ENCODE measurements at regions not wholly inside any gene's neighbourhood (a gene's known extent, or its start where the extent isn't known, plus 50 kb on each side); places are given as distances from the start of the nearest gene placed in this dataset.

- Histone ChIP-seq H3K27me3 (peaks cover 0 to 10% (median 0%) of the 10 kb centered on the region in 4 donors), H3K9me3 (no peaks in the 10 kb centered on the region), H3K4me1 (no peaks in the 10 kb centered on the region), H3K4me3 (no peak overlapping the region), H3K27ac (no peak overlapping the region), H3K36me3 (no peaks in the 10 kb centered on the region)
- no peak for DNase-seq
- 33 to 60% methylated on average over 2 of the region's 2 CpGs for WGBS, 2 donors
- intact Hi-C loops (cut with DNase I) = no loop called here
- no peak for TF ChIP-seq POLR2A (IDR thresholded peaks at IDR 0.05)
- no peak for TF ChIP-seq CTCF (IDR thresholded peaks at IDR 0.05)
Measured at GRCh38 chr11:116172851-116173250, 599.9 kb downstream of the BUD13 start.

DNA sequence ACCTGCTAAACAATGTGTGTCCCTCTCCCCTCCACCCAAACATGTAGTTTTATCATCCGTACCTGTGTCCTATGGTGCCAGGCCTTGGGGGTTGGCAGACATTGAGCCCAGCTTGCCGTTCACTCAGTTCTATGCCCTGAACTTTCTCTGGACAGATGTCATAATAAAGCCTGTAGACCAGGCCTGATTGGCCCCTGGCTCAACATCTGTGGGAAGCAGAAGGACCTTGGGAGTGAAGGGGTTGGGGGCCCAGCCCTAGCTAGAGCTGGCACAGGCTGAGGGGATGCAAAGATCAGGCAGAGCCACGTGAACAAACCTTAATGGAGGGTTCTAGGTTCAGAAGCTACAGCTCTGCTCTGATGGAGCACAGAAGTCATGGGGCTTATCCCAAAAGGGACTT lies 600.6 kb downstream of the BUD13 start:
- H3K4me1 ChIP-seq = no peaks in the 10 kb centered on the region
- WGBS, 2 donors = 80 to 85% methylated on average over 1 to 2 of the region's 3 CpGs
- peaks cover 0 to 10% (median 0%) of the 10 kb centered on the region in 4 donors for H3K27me3 ChIP-seq
- intact Hi-C loops (cut with DNase I) = no loop called here
- no peak overlapping the region for H3K4me3 ChIP-seq
- no peak overlapping the region for H3K27ac ChIP-seq
- DNase-seq = no peak
- H3K36me3 ChIP-seq = no peaks in the 10 kb centered on the region
- H3K9me3 ChIP-seq = no peaks in the 10 kb centered on the region
- TF ChIP-seq CTCF (IDR thresholded peaks at IDR 0.05) = no peak
- no peak for TF ChIP-seq POLR2A (IDR thresholded peaks at IDR 0.05)

- no peaks in the 10 kb centered on the region for H3K36me3 ChIP-seq
- no peaks in the 10 kb centered on the region for H3K4me1 ChIP-seq
- intact Hi-C loops (cut with DNase I) = no loop called here
- peaks cover 0 to 10% (median 0%) of the 10 kb centered on the region in 4 donors for H3K27me3 ChIP-seq
- H3K9me3 ChIP-seq = no peaks in the 10 kb centered on the region
- no peak overlapping the region for H3K27ac ChIP-seq
- no peak for TF ChIP-seq POLR2A (IDR thresholded peaks at IDR 0.05)
- no peak for TF ChIP-seq CTCF (IDR thresholded peaks at IDR 0.05)
- WGBS, 2 donors = 71 to 78% methylated on average over 7 of the region's 10 CpGs
- no peak for DNase-seq
- H3K4me3 ChIP-seq = no peak overlapping the region
Measured at GRCh38 chr11:116171271-116172140, 601.3 kb downstream of the BUD13 start.

DNA sequence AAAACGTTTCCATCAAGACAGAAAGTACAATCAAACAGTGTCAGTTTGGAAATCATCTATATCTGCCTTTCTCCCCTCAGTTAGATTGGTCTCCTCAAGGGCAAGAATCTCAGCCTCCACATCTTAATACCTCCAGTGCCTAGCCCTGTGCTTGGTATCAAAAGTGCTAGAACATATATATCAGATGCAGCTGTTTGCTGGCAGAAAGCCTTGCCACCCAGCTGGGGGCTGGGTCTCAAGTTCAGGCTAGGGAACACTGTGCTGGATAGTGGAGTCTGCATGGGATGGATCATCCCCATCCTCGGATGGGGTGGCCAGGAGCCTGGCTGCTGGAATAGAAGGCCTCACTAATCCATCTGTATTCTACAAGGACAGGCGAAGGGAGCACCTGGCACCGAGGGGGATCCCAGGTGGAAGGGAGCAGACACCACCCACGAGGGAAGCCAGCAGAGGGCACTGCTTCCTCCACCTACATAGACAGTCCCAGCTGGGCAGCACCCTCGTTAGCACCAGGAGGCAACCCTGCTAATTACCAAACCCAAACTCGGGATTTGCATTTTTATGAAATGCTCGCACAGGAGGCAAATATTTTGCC lies 602.2 kb downstream of the BUD13 start:
- Histone ChIP-seq H3K36me3 (no peaks in the 10 kb centered on the region), H3K9me3 (no peaks in the 10 kb centered on the region), H3K4me3 (no peak overlapping the region), H3K4me1 (no peaks in the 10 kb centered on the region), H3K27ac (no peak overlapping the region), H3K27me3 (peaks cover 0 to 10% (median 0%) of the 10 kb centered on the region in 4 donors)
- WGBS, 2 donors = 45% methylated on average over 6 to 7 of the region's 8 CpGs
- no peak for TF ChIP-seq POLR2A (IDR thresholded peaks at IDR 0.05)
- peak in 1 of 6 experiments; percentile 27 for TF ChIP-seq CTCF (IDR thresholded peaks at IDR 0.05)
- DNase-seq = no peak
- intact Hi-C loops (cut with DNase I) = no loop called here

GRCh38 chr11:116169776-116170175 lies 603.0 kb downstream of the BUD13 start:
- H3K27me3 ChIP-seq = peaks cover 0 to 10% (median 0%) of the 10 kb centered on the region in 4 donors
- intact Hi-C loops (cut with DNase I) = no loop called here
- no peak overlapping the region for H3K4me3 ChIP-seq
- no peaks in the 10 kb centered on the region for H3K36me3 ChIP-seq
- H3K27ac ChIP-seq = no peak overlapping the region
- H3K4me1 ChIP-seq = no peaks in the 10 kb centered on the region
- no peaks in the 10 kb centered on the region for H3K9me3 ChIP-seq
- WGBS, 2 donors = 80 to 86% methylated on average over 2 of the region's 2 CpGs
- no peak for TF ChIP-seq POLR2A (IDR thresholded peaks at IDR 0.05)
- TF ChIP-seq CTCF (IDR thresholded peaks at IDR 0.05) = no peak
- DNase-seq = no peak

All from esophagus squamous epithelium (tissue), 5 donors.